ENCODE measurements at regions not wholly inside any gene's neighbourhood (a gene's known extent, or its start where the extent isn't known, plus 50 kb on each side); places are given as distances from the start of the nearest gene placed in this dataset.
A peak's percentile ranks its signal among the peaks of the same experiment; 100 is the strongest.

DNA sequence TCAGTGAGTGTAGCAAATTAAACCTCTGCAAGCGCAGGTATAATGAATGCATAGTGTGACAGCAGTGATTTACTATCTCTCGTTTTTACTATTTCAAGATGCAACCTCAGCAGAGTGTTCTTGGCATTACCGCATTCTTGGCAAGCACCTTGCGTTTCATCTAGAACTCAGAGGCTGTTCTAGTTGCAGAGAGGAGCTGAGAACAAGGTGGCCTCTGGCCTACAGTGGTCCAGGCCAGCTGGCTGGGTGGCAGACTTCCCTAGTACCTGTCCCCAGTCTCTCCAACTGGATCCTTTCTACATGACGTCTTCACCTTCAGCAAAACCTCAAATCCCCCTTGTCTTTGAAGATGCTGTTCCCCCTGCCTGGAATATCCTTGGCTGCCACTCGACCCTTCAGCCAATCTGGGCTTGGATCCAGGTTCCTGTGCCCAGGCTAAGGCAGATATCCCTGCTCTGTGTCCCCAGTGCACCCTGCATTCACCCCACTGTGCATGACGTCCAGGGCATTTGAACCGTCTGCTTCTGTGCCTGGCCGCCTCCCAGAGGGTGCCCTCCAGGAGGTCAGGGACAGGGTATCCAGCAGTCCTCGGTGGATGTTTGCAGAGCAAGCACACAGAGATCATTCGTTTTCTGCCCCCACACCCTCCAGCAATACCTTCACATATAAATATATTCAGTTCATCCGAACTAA is 120.4 kb upstream of the CPEB4 start:
- Histone ChIP-seq H3K4me2 (ENCODE audit: insufficient read depth, low read length) (no peak overlapping the region), H3K9me1 (ENCODE audit: control insufficient read depth, insufficient read depth, low read length) (no peaks in the 10 kb centered on the region), H4K20me1 (replicated peaks; ENCODE audit: control insufficient read depth, insufficient read depth, low read length) (no peaks in the 10 kb centered on the region), H3K4me3 (no peak overlapping the region), H3K27me3 (ENCODE audit: control insufficient read depth in 2 of 2, insufficient read depth in 2 of 2, low read length in 2 of 2) (no peaks in the 10 kb centered on the region), H3K79me2 (ENCODE audit: control insufficient read depth, insufficient read depth, low read length) (no peaks in the 10 kb centered on the region), H3K9ac (ENCODE audit: insufficient read depth in 1 of 2, low read depth in 2 of 2, low read length in 2 of 2) (no peak overlapping the region), H2AFZ (ENCODE audit: low read depth, low read length) (no peak overlapping the region), H3K36me3 (ENCODE audit: control insufficient read depth, insufficient read depth, low read length) (no peaks in the 10 kb centered on the region), H3K9me3 (replicated peaks; ENCODE audit: control insufficient read depth, insufficient read depth, low read depth, low read length) (no peaks in the 10 kb centered on the region), H3K4me1 (replicated peaks in 1 of 2; ENCODE audit: control insufficient read depth in 2 of 2, insufficient read depth in 2 of 2, low read length in 2 of 2) (peaks cover 40 to 72% of the 10 kb centered on the region in 2 experiments), H3K27ac (ENCODE audit: extremely low read depth, low read depth, low read length) (no peak overlapping the region)
- FAIRE-seq (no peak), ATAC-seq (no peak), DNase-seq (ENCODE audit: extremely low read depth in 1 of 4, low spot score in 3 of 4) (no peak)
- BruUV-seq (replicated peaks): no TSS peak
- POLR2A ChIA-PET: interaction anchor here (0.6 to 1.0 kb wide), 3 partner anchors 10 to 120 kb away, joined by 3 to 4 read pairs (median 3); partner anchors contain the start of gene CPEB4
- intact Hi-C loops (cut with micrococcal nuclease): loop anchor here (10.0 kb wide), 1 partner anchor 143 kb away; no protein-coding TSS in a partner anchor
- TF ChIP-seq, protein P1, sequence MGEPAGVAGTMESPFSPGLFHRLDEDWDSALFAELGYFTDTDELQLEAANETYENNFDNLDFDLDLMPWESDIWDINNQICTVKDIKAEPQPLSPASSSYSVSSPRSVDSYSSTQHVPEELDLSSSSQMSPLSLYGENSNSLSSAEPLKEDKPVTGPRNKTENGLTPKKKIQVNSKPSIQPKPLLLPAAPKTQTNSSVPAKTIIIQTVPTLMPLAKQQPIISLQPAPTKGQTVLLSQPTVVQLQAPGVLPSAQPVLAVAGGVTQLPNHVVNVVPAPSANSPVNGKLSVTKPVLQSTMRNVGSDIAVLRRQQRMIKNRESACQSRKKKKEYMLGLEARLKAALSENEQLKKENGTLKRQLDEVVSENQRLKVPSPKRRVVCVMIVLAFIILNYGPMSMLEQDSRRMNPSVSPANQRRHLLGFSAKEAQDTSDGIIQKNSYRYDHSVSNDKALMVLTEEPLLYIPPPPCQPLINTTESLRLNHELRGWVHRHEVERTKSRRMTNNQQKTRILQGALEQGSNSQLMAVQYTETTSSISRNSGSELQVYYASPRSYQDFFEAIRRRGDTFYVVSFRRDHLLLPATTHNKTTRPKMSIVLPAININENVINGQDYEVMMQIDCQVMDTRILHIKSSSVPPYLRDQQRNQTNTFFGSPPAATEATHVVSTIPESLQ (CRISPR knock-in tag; IDR thresholded peaks at IDR 0.05): no peak
- TF ChIP-seq, protein P2, sequence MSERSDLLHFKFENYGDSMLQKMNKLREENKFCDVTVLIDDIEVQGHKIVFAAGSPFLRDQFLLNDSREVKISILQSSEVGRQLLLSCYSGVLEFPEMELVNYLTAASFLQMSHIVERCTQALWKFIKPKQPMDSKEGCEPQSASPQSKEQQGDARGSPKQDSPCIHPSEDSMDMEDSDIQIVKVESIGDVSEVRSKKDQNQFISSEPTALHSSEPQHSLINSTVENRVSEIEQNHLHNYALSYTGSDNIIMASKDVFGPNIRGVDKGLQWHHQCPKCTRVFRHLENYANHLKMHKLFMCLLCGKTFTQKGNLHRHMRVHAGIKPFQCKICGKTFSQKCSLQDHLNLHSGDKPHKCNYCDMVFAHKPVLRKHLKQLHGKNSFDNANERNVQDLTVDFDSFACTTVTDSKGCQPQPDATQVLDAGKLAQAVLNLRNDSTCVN (CRISPR knock-in tag; IDR thresholded peaks at IDR 0.05): no peak
- TF ChIP-seq ZNF785 (CRISPR knock-in tag; IDR thresholded peaks at IDR 0.05): no peak
- TF ChIP-seq ZNF696 (CRISPR knock-in tag; conservative IDR thresholded peaks at IDR 0.05): no peak
- no peak for TF ChIP-seq ZNF124 (CRISPR knock-in tag; IDR thresholded peaks at IDR 0.05)
- TF ChIP-seq LCOR (CRISPR knock-in tag; IDR thresholded peaks at IDR 0.05): no peak
- no peak for TF ChIP-seq FOXK2 (conservative IDR thresholded peaks at IDR 0.05 in 1 of 2, IDR thresholded peaks at IDR 0.05 in 1 of 2; ENCODE audit: low read depth in 2 of 2)
- TF ChIP-seq ZNF436 (CRISPR knock-in tag; IDR thresholded peaks at IDR 0.05): no peak
- TF ChIP-seq MEIS2 (IDR thresholded peaks at IDR 0.05; ENCODE audit: partially characterized antibody): peak; percentile 51
- TF ChIP-seq, protein P3, sequence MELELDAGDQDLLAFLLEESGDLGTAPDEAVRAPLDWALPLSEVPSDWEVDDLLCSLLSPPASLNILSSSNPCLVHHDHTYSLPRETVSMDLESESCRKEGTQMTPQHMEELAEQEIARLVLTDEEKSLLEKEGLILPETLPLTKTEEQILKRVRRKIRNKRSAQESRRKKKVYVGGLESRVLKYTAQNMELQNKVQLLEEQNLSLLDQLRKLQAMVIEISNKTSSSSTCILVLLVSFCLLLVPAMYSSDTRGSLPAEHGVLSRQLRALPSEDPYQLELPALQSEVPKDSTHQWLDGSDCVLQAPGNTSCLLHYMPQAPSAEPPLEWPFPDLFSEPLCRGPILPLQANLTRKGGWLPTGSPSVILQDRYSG (tag; conservative IDR thresholded peaks at IDR 0.05; ENCODE audit: low read depth): no peak
- TF ChIP-seq, protein P4, sequence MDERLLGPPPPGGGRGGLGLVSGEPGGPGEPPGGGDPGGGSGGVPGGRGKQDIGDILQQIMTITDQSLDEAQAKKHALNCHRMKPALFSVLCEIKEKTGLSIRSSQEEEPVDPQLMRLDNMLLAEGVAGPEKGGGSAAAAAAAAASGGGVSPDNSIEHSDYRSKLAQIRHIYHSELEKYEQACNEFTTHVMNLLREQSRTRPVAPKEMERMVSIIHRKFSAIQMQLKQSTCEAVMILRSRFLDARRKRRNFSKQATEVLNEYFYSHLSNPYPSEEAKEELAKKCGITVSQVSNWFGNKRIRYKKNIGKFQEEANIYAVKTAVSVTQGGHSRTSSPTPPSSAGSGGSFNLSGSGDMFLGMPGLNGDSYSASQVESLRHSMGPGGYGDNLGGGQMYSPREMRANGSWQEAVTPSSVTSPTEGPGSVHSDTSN (CRISPR knock-in tag; IDR thresholded peaks at IDR 0.05; ENCODE audit: low read depth): no peak
- TF ChIP-seq, protein P4 (tag; conservative IDR thresholded peaks at IDR 0.05; ENCODE audit: low read depth): 0 out of 2 replicates have a peak, but pooled peaks have one; percentile 13
- TF ChIP-seq, protein P5, sequence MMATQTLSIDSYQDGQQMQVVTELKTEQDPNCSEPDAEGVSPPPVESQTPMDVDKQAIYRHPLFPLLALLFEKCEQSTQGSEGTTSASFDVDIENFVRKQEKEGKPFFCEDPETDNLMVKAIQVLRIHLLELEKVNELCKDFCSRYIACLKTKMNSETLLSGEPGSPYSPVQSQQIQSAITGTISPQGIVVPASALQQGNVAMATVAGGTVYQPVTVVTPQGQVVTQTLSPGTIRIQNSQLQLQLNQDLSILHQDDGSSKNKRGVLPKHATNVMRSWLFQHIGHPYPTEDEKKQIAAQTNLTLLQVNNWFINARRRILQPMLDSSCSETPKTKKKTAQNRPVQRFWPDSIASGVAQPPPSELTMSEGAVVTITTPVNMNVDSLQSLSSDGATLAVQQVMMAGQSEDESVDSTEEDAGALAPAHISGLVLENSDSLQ (IDR thresholded peaks at IDR 0.05): peak; percentile 27; the same call in 1 of the 2 replicates
- in situ Hi-C loops (cut with MboI): no loop called here
- 71% methylated on average over 12 of the region's 12 CpGs for WGBS (ENCODE audit: insufficient coverage, low coverage, missing lambda C conversion rate)
- CTCF ChIA-PET (ENCODE audit: low intra/inter-chr PET ratio): no interaction called here

Data from K562 (cell line).